ENCODE measurements at regions not wholly inside any gene's neighbourhood (a gene's known extent, or its start where the extent isn't known, plus 50 kb on each side); places are given as distances from the start of the nearest gene placed in this dataset.

- no peak for TF ChIP-seq CTCF (conservative IDR thresholded peaks at IDR 0.05 in 1 of 2, IDR thresholded peaks at IDR 0.05 in 1 of 2; ENCODE audit: low read depth in 1 of 2, low read length in 2 of 2)
- no peak for TF ChIP-seq EZH2 (IDR thresholded peaks at IDR 0.05; ENCODE audit: low read length, missing control alignments)
These were observed 124.3 kb downstream of the CENPF start for GRCh38 chr1:214727274-214727673.
